ENCODE measurements at regions not wholly inside any gene's neighbourhood (a gene's known extent, or its start where the extent isn't known, plus 50 kb on each side); places are given as distances from the start of the nearest gene placed in this dataset.

DNA sequence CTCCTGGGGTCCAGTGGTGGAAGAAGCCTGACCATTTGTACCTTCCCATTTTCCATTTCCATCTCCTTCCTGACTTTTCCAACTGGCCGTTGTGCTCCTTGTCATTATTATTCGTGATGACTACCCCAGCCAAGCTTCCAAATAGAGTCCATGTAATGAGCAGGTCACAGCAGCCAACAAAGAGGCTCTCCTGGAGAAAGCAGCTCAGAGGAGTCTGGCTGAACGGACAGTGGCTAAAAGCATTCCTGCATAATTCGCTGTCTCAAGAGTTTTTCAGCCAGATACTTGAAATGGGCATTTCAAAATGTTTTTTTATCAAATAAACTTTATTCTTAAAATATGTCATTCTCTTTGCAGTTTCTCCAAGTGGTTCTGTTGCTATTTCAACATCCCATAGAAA lies 458.6 kb downstream of the INHBA start:
- TF ChIP-seq, protein P1, sequence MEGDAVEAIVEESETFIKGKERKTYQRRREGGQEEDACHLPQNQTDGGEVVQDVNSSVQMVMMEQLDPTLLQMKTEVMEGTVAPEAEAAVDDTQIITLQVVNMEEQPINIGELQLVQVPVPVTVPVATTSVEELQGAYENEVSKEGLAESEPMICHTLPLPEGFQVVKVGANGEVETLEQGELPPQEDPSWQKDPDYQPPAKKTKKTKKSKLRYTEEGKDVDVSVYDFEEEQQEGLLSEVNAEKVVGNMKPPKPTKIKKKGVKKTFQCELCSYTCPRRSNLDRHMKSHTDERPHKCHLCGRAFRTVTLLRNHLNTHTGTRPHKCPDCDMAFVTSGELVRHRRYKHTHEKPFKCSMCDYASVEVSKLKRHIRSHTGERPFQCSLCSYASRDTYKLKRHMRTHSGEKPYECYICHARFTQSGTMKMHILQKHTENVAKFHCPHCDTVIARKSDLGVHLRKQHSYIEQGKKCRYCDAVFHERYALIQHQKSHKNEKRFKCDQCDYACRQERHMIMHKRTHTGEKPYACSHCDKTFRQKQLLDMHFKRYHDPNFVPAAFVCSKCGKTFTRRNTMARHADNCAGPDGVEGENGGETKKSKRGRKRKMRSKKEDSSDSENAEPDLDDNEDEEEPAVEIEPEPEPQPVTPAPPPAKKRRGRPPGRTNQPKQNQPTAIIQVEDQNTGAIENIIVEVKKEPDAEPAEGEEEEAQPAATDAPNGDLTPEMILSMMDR (IDR thresholded peaks at IDR 0.05) = no peak
- TF ChIP-seq CHD2 (IDR thresholded peaks at IDR 0.05; ENCODE audit: low read length, partially characterized antibody) (no peak), RFX5 (IDR thresholded peaks at IDR 0.05; ENCODE audit: low read length) (no peak), MXI1 (IDR thresholded peaks at IDR 0.05; ENCODE audit: low read depth, low read length) (no peak), YY1 (IDR thresholded peaks at IDR 0.05; ENCODE audit: low read depth) (no peak), RAD21 (IDR thresholded peaks at IDR 0.05; ENCODE audit: low read length) (no peak), TCF12 (IDR thresholded peaks at IDR 0.05) (0 out of 2 replicates have a peak, but pooled peaks have one; percentile 4), FOXJ3 (CRISPR knock-in tag; IDR thresholded peaks at IDR 0.05) (no peak), SMC3 (IDR thresholded peaks at IDR 0.05; ENCODE audit: low read depth, low read length) (no peak), NRF1 (IDR thresholded peaks at IDR 0.05; ENCODE audit: low read depth, low read length) (no peak)
- TF ChIP-seq, protein P2, sequence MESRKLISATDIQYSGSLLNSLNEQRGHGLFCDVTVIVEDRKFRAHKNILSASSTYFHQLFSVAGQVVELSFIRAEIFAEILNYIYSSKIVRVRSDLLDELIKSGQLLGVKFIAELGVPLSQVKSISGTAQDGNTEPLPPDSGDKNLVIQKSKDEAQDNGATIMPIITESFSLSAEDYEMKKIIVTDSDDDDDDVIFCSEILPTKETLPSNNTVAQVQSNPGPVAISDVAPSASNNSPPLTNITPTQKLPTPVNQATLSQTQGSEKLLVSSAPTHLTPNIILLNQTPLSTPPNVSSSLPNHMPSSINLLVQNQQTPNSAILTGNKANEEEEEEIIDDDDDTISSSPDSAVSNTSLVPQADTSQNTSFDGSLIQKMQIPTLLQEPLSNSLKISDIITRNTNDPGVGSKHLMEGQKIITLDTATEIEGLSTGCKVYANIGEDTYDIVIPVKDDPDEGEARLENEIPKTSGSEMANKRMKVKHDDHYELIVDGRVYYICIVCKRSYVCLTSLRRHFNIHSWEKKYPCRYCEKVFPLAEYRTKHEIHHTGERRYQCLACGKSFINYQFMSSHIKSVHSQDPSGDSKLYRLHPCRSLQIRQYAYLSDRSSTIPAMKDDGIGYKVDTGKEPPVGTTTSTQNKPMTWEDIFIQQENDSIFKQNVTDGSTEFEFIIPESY (IDR thresholded peaks at IDR 0.05; ENCODE audit: borderline replicate concordance, low read depth) = no peak
- TF ChIP-seq, protein P3, sequence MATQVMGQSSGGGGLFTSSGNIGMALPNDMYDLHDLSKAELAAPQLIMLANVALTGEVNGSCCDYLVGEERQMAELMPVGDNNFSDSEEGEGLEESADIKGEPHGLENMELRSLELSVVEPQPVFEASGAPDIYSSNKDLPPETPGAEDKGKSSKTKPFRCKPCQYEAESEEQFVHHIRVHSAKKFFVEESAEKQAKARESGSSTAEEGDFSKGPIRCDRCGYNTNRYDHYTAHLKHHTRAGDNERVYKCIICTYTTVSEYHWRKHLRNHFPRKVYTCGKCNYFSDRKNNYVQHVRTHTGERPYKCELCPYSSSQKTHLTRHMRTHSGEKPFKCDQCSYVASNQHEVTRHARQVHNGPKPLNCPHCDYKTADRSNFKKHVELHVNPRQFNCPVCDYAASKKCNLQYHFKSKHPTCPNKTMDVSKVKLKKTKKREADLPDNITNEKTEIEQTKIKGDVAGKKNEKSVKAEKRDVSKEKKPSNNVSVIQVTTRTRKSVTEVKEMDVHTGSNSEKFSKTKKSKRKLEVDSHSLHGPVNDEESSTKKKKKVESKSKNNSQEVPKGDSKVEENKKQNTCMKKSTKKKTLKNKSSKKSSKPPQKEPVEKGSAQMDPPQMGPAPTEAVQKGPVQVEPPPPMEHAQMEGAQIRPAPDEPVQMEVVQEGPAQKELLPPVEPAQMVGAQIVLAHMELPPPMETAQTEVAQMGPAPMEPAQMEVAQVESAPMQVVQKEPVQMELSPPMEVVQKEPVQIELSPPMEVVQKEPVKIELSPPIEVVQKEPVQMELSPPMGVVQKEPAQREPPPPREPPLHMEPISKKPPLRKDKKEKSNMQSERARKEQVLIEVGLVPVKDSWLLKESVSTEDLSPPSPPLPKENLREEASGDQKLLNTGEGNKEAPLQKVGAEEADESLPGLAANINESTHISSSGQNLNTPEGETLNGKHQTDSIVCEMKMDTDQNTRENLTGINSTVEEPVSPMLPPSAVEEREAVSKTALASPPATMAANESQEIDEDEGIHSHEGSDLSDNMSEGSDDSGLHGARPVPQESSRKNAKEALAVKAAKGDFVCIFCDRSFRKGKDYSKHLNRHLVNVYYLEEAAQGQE (IDR thresholded peaks at IDR 0.05; ENCODE audit: low read depth, low read length) = no peak
- TF ChIP-seq, protein P4, sequence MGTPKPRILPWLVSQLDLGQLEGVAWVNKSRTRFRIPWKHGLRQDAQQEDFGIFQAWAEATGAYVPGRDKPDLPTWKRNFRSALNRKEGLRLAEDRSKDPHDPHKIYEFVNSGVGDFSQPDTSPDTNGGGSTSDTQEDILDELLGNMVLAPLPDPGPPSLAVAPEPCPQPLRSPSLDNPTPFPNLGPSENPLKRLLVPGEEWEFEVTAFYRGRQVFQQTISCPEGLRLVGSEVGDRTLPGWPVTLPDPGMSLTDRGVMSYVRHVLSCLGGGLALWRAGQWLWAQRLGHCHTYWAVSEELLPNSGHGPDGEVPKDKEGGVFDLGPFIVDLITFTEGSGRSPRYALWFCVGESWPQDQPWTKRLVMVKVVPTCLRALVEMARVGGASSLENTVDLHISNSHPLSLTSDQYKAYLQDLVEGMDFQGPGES (IDR thresholded peaks at IDR 0.05; ENCODE audit: low read depth, low read length) = no peak

Measured in SK-N-SH (cell line).